Osteocyte (in vitro differentiated cells): ENCODE measurements at regions not wholly inside any gene's neighbourhood (a gene's known extent, or its start where the extent isn't known, plus 50 kb on each side); places are given as distances from the start of the nearest gene placed in this dataset.

Experiments
- DNase-seq: peaks from one replicate; pipeline ENCODE4 v3.0.0; 2021; ENCODE audit warnings: mixed read lengths; ENCODE audit not compliant: unreplicated experiment; ENCODE audit errors: extremely low spot score
- H3K27ac Mint-ChIP-seq: one replicate; pipeline ENCODE4 v1.8.0; 2021; ENCODE audit warnings: mild to moderate bottlenecking, mixed read lengths; ENCODE audit not compliant: unreplicated experiment
- H3K27me3 Mint-ChIP-seq: one replicate; pipeline ENCODE4 v1.8.0; 2021; ENCODE audit warnings: mixed read lengths; ENCODE audit not compliant: unreplicated experiment
- H3K36me3 Mint-ChIP-seq: one replicate; pipeline ENCODE4 v1.8.0; 2021; ENCODE audit warnings: mixed read lengths; ENCODE audit not compliant: unreplicated experiment
- H3K4me1 Mint-ChIP-seq: one replicate; pipeline ENCODE4 v1.8.0; 2021; ENCODE audit warnings: mixed read lengths; ENCODE audit not compliant: unreplicated experiment
- H3K4me3 Mint-ChIP-seq: one replicate; pipeline ENCODE4 v1.8.0; 2021; ENCODE audit warnings: mild to moderate bottlenecking, moderate library complexity, mixed read lengths; ENCODE audit not compliant: unreplicated experiment
- H3K9me3 Mint-ChIP-seq: one replicate; pipeline ENCODE4 v1.8.0; 2021; ENCODE audit warnings: mixed read lengths; ENCODE audit not compliant: unreplicated experiment
- CTCF ChIP-seq: fragments of 200-600 bp; sonication (generic); IDR thresholded peaks from 2 replicates; pipeline ENCODE4 v1.5.0; 2021; ENCODE audit warnings: antibody characterized with exemption, mild to moderate bottlenecking, moderate library complexity

GRCh38 chr6:117194978-117195377, 70.4 kb upstream of the VGLL2 start:
- Mint-ChIP-seq H3K36me3 (no peaks in the 10 kb centered on the region), H3K27ac (no peak overlapping the region), H3K4me1 (no peaks in the 10 kb centered on the region), H3K4me3 (no peak overlapping the region), H3K27me3 (peaks cover 3% of the 10 kb centered on the region), H3K9me3 (peaks cover 5% of the 10 kb centered on the region)
- TF ChIP-seq CTCF = no peak
- DNase-seq = no peak

GRCh38 chr6:117195728-117196127, 69.6 kb upstream of the VGLL2 start:
- H3K9me3 Mint-ChIP-seq = peaks cover 5% of the 10 kb centered on the region
- no peak overlapping the region for H3K4me3 Mint-ChIP-seq
- no peak overlapping the region for H3K27ac Mint-ChIP-seq
- no peak for TF ChIP-seq CTCF
- peaks cover 3% of the 10 kb centered on the region for H3K27me3 Mint-ChIP-seq
- DNase-seq = no peak
- no peaks in the 10 kb centered on the region for H3K4me1 Mint-ChIP-seq
- no peaks in the 10 kb centered on the region for H3K36me3 Mint-ChIP-seq

GRCh38 chr6:117200067-117200466, 65.3 kb upstream of the VGLL2 start:
- Mint-ChIP-seq H3K9me3 (no peaks in the 10 kb centered on the region), H3K27ac (no peak overlapping the region), H3K27me3 (peaks cover 3% of the 10 kb centered on the region), H3K36me3 (no peaks in the 10 kb centered on the region), H3K4me3 (no peak overlapping the region), H3K4me1 (no peaks in the 10 kb centered on the region)
- no peak for TF ChIP-seq CTCF
- DNase-seq = no peak

GRCh38 chr6:117204903-117205302, 60.5 kb upstream of the VGLL2 start:
- DNase-seq = no peak
- Mint-ChIP-seq H3K27ac (no peak overlapping the region), H3K4me1 (no peaks in the 10 kb centered on the region), H3K36me3 (no peaks in the 10 kb centered on the region), H3K4me3 (no peak overlapping the region), H3K27me3 (no peaks in the 10 kb centered on the region), H3K9me3 (no peaks in the 10 kb centered on the region)
- no peak for TF ChIP-seq CTCF

- Mint-ChIP-seq H3K27me3 (no peaks in the 10 kb centered on the region), H3K9me3 (no peaks in the 10 kb centered on the region), H3K27ac (no peak overlapping the region), H3K4me1 (no peaks in the 10 kb centered on the region), H3K4me3 (no peak overlapping the region), H3K36me3 (no peaks in the 10 kb centered on the region)
- no peak for DNase-seq
- no peak for TF ChIP-seq CTCF
These were observed 59.5 kb upstream of the VGLL2 start for GRCh38 chr6:117205876-117206275.
